ENCODE measurements at regions not wholly inside any gene's neighbourhood (a gene's known extent, or its start where the extent isn't known, plus 50 kb on each side); places are given as distances from the start of the nearest gene placed in this dataset.
"Not testable (repeated sequence)": the region's sequence is repeated elsewhere in the genome, so short reads cannot be mapped to it uniquely, and the experiment has no call there.

DNA sequence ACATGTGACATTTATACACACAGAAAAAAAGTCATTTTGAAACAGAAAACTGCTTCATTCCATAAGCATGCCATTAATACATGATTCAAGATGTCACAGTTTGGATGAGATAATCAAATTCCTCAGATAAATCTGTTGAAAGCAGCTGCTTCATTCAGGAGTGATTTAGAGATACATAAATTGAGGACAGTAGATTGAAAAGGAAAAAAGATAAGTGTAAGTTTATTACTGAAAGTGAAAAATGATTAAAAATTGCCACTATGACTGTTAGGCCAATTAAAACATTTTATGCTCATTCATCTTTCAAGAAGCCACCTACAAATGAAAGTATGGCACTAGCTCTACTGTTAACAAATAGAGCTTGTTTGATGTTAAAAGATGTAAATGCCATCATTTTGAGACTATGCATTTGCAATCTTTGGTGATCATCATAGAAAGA is 136.9 kb upstream of the CDK6 start:
- no peak for DNase-seq (ENCODE audit: low read depth)

DNA sequence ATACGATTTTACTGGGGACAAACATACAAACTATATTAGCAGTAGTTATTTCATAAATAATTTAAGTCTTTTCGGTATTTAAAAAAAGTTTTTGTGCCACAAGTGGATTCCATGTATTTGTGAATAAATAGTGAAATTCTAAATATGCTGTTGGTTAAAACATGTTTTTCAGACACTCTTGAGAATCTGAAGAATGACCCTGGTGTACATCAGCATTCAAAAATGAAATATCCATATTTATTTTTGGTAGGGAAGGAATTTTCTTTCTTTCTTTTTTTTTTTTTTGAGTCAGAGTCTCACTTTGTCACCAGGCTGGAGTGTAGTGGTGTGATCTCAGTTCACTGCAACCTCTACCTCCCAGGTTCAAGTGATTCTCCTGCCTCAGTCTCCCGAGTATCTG is 136.1 kb upstream of the CDK6 start:
- no peak for DNase-seq (ENCODE audit: low read depth)

DNA sequence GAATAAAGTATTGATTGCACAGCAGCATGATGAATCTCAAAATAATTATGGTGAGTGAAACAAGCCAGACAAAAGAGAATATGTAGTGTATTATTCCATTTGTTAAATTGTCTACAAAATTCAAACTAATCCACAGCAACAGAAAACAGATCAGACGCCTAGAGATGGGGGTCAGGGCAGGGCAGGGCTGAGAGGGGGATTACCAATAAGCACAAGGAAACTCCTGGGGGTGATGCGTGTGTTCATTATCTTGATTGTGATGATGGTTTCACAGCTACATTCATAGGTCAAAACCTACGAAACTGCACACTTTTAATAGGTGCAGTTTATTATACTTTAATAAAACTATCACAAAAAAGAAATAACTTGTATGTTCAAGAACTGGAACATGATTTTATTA is 132.7 kb upstream of the CDK6 start:
- no peak for DNase-seq (ENCODE audit: low read depth)

DNA sequence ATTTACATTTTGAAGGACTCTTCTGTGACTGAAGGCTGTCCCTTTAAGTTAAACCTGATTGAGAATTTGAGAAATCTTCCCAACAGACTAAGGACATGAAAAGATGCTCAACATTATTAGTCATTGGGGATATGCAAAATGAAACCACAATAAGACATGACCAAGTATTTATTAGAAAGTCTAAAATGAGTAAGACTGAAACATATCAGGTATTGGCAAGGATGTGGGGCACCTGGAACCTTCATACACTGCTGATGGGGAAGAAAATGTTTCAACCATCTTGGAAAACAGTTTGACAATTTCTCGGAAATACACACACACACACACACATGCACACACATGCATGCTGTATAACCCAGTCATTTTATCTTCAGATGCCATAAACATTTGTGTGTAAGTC is 132.1 kb upstream of the CDK6 start:
- DNase-seq (ENCODE audit: low read depth) = no peak

DNA sequence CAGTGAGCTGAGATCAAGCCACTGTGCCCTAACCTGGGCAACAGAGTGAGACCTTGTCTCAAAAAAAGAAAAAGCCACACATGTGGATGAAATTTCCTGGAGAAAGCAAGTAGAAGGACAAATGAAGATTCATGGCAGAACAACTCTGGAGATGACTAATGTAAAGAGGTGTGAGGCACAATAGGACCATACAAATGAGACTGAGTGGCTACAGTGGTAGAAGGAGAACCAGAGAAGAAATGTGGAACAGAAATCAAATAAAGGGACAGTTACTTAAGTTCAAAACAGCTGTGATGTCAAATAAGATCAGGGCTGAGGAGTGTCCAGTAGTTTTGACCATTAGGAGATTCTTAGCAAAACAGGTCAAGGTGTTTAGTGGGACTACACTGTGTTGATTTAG is 130.9 kb upstream of the CDK6 start:
- DNase-seq (ENCODE audit: low read depth) = no peak

DNA sequence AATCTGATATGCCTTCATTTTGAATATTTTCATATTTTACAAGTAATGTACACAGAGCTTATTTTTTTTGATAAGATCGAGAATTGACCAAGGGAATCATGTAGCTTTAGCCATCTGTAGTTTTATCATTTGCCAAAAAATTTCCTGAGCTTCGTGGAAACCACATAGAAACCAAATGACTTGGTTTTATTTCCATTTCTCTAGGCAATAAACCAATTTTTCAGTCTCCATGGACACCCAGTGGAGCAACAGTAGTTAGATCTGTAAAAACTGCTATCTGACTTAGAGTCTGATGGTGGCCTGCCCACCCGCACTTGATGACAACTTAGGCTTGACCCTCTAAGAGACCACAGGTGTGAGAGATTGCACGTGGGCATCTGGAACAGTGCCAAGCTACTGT is 127.8 kb upstream of the CDK6 start:
- DNase-seq (ENCODE audit: low read depth) = no peak

DNA sequence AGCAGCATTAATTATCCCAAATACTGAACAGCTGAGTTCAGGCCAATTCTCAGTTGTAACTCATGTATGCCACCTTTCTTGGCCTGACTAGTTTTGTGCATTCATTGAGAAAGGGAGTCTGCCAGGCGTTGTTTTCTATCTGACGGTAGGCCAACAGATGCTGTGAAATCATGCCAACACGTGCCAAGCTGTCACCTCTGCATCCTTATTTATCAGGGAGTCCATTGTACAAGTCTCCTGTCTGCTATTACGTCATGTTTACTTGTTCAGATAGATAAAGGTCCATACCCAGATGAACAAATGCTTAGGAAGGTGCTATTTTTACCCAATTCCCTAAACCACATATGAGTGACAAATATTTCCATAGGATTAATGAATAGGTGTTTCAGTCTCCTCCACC is 127.2 kb upstream of the CDK6 start:
- no peak for DNase-seq (ENCODE audit: low read depth)

DNA sequence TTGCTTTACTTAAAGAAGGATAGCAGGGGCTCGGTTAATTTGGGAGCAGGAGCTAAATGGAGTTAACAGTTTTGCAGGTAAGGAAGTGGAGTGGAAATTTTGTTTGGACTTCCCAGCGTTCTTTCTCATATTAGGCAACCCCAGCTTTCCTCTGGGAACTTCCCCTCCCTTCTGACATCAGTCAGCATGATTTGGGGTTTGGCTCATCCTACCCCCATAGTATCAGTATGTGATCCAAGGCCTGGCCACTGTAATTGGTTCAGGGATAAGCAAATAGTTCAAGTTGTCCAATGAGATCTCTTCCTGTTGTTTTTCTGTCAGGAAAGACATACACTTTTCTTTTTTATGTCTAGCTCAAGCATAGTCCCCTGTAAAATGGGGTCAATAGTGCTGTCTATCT is 125.6 kb upstream of the CDK6 start:
- DNase-seq (ENCODE audit: low read depth) = no peak

DNA sequence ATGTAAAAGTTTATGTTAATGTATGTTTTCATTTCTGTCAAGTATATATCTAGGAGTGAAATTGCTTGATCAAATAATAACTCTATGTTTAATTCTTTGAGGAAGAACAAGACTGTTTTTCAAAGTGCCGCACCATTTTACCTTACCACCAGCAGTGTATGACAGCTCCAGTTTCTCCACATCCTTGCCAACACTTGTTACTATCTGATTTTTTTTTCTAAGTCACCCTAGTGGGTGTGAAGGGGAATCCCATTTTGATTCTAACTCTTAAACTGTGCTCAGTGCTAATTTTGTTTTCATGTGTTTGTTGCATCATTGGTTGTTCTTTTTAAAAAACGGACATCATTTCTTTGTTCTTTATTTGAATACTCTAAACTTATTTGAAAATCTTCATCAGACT is 120.2 kb upstream of the CDK6 start:
- DNase-seq (ENCODE audit: low read depth) = no peak

DNA sequence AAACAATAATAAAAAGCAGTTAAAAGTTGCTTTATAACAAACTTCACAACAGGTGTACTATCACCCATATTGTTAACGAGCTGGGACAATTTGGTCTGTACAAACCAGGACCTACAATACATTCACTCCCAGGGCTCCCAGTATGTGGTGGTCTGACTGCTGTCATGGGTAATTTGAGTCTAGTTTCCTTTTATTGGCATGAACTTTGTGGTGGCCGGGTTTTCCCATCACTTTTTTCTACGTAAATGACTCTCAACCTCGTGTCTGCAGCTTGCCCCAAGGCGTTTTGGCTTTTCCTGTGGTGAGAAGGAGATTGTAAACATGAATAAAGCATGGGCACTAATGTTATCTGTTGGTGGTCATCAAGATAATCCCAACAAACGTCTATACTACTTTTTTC is 118.7 kb upstream of the CDK6 start:
- peak; percentile 77 for DNase-seq (ENCODE audit: low read depth)

DNA sequence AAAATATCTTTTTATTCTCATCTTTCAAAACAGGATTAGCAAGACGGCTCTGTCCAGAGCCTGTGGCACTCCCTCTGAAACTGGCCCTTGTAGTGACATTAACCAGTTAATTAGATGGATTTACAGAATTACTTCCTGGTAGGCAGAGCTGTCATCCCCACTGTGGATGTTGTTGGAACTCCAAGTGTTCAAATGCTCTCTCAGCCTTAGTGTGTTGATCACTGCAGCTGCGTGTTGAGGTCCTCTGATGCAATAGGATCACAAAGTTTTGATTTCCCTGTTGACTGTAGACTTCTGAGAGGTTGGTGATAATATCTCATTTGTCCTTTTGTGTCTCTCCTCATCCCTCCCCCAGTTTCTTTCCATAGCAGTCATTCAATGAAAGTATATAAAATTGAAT is 117.3 kb upstream of the CDK6 start:
- no peak for DNase-seq (ENCODE audit: low read depth)

DNA sequence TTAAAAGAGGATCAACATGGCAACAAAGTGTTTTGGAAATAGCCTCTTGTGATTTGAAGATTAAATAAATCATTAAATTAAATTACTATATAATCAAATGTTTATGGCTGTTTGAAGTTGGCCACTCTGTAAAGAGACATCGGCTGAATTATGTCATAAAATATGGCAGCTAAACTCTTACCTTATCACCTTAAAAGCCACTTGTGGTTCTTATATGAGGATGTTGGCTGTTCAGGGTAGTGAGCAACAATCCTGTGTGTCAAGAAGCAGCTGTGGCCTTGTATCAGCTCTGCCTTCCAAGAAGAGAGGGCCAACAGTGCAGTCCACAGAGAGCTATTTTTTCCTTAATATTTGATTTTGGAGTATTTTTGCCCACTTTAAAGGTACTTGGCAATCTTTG is 113.4 kb upstream of the CDK6 start:
- DNase-seq (ENCODE audit: low read depth) = no peak

DNA sequence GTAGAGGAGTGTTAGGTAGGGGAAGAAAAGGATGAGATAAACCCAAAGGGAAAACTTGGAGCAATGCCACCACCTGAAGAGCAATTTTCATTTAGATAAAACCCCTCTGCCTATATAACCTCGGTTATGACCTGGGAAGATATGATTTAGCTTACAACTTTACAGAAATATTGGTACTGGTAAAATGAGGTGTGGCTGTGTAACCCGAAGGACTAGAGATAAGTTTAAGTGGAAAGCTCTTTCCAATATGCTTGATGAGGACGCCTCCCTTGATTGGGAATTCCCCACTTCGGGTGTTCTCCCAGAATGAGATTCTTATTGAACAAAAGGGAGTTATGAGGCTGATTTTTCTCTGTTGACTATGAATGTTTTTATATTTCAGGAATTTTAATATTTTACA is 109.5 kb upstream of the CDK6 start:
- no peak for DNase-seq (ENCODE audit: low read depth)

DNA sequence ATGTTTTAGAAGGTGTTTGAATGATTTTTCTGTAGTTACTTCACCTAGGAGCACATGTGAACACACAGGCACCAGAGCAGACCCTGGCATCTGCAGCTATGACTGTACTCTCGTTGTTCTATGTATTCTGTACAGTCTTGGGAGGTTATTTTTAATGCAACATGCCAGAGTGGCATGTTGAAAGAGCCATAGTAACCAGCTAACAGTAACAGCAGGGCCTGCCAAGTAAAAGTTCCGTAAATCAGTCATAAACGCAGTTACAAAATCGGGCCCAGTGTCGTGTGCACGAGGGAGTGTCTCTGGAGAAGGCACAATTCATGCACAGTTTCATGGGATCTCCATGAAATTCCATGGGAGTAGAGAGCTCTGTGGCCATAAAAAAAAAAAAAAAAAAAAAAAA is 108.3 kb upstream of the CDK6 start:
- no peak for DNase-seq (ENCODE audit: low read depth)

DNA sequence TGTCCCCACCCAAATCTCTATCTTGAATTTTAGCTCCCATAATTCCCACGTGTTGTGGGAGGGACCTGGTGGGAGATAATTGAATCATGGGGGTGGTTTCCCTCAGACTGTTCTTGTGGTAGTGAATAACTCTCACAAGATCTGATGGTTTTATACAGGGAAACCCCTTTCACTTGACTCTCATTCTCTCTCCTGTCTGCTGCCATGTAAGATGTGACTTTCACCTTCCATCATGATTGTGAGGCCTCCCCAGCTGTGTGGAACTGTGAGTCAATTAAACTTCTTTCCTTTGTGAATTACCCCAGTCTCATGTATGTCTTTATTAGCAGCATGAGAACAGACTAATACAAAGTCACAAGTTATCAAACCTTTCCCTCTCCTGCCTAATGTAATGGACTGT is 106.3 kb upstream of the CDK6 start:
- not testable (repeated sequence) for DNase-seq (ENCODE audit: low read depth)

DNA sequence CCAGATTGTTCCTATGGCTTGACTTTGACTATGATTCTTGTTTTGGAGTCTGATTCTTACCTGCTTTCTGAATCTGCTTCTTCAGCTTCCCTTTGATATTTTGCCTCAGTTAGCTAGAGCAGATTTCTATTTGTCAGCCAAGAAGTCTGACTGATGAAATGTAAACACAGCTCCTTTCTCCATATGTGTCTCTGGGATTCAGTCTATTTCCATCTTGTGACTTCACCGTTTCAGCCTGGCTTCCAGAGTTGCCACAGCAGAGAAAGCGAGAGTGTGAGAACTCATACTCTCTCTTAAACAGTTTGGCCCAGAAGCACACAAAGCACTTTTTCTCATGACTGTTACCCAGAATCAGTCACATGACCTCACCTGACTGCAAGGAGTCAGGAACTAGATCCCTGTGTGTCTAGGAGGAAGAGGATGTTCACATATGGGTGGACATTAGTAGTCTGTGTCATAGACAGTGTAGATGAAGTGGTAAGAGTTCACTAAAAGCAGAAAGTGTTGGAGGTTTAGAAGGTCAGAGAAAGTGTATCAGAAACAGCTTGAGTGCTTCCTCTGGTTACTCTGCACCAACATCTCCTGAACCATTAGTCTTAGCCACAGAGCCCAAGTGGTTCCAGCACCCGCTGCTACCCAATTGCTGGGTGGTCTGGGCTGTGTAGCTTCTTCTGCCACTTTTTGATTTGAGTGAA is 103.4 kb upstream of the CDK6 start:
- DNase-seq (ENCODE audit: low read depth) = no peak

DNA sequence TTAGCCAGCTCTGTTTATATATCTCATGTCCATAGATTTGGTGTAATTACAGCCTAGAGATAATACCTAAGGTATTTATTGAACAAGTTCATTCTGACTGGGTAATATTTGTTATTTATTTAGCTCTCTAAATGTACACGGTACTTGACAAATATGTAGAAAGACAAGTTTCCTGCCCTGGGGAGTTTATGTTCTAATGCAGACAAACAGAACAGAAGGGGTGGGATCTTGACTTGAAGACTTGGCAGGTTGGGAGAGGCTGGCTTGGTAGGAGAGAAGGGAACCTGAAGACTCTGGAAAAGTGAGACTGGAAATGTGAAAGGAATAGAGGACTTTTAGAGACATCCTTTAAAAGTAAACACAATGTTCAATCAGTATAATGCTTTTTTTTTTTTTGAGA is 97.7 kb upstream of the CDK6 start:
- no peak for DNase-seq (ENCODE audit: low read depth)

DNA sequence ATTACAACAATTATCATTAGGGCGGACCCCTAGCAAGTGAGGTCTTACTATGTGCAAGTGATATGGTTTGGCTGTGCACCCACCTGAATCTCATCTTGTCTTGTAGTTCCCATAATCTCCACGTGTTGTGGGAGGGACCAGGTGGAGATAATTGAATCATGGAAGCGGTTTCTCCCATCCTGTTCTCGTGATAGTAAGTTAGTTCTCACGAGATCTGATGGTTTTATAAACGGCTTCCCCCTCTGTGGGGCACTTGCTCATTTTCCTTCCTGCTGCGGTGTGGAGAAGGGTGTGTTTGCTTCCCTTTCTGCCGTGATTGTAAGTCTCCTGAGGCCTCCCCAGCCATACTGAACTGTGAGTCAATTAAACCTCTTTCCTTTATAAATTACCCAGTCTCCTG is 96.1 kb upstream of the CDK6 start:
- DNase-seq (ENCODE audit: low read depth) = no peak

DNA sequence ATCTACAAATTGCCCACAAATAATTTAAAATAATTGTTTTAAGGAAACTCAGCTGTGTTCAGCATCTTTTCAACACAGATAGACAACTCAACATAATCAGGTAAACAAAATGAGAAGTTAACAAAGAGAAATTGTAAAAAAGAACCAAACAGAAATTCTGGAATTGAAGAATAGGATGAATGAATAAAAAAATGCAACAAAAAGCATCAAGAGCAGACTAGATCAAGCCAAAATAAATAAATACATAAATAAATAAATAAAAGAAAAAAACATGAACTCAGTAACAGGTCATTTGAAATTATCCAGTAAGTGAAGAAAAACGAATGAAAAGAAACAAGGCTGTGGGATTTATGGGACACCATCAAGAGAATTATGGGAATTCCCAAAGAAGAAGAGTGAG is 94.0 kb upstream of the CDK6 start:
- DNase-seq (ENCODE audit: low read depth) = no peak

DNA sequence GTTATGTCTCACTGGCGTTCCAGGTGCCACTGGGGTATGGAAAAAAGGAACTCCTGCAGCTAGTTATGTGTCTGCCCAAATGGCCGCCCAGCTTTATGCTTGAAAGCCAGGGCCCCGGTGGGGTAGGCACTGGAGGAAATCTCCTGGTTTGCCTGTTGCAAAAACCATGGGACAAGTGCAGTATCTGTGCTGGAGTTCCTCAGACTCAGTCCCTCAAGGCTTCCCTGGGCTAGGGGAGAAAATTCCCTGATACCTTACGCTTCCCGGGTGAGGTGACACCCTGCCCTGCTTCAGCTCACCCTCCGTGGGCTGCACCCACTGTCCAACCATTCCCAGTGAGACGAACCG is 90.3 kb upstream of the CDK6 start:
- no peak for DNase-seq (ENCODE audit: low read depth)

DNA sequence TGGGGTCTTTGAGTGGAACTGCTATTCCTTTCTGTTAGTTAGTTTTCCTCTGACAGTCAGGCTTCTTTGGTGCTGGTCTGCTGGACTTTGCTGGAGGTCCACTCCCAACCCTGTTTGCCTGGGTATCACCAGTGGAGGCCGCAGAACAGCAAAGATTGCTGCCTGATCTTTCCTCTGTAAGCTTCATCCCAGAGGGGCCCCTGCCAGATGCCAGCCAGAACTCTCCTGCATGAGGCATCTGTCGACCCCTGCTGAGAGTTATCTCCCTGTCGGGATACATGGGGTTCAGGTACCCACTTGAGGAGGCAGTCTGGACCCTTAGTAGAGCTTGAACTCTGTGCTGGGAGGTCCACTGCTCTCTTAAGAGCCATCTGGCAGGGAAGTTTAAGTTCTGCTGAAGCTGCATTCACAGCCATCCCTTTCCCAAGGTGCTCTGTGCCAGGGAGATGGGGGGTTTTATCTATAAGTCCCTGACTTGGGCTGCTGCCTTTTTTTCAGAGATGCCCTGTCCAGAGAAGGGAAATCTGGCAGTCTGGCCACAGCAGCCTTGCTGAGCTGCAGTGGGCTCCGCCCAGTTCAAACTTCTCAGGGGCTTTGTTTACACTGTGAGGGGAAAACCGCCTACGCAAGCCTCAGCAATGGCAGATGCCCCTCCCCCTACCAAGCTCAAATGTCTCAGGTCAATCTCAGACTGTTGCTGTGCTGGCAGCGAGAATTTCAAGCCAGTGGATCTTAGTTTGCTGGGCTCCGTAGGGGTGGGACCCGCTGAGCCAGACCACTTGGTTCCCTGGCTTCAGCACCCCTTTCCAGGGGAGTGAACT is 89.7 kb upstream of the CDK6 start:
- peak; percentile 17 for DNase-seq (ENCODE audit: low read depth)

DNA sequence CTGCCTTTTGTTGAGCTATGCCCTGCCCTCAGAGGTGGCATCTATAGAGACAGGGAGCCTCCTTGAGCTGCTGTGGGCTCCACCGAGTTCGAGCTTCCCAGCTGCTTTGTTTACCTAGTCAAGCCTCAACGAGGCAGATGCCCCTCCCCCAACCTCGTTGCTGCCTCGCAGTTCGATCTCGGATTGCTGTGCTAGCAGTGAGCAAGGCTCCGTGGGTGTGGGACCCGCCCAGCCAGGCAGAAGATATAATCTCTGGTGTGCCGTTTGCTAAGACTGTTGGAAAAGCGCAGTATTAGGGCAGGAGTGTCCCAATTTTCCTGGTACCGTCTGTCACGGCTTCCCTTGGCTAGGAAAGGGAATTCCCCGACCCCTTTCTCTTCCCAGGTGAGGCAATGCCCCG is 88.4 kb upstream of the CDK6 start:
- DNase-seq (ENCODE audit: low read depth) = no peak

DNA sequence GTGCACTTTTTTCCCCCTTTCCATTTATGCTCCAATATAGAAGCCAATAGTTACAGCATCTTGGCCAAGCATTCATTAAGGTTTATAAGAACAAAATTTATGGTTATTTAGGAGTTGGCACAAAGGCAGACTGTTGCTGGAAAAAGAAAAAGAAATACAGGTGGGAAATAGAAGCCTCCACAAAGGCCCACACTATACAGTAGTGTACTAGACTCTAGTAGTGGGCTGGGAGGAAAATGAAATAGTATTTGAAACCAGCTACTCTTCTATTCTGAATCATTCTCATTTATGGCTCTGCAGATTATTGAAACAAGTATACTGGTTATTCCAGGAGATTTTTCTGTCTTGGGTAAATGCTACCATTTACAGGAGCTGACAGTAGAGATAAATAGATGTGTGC is 80.9 kb upstream of the CDK6 start:
- DNase-seq (ENCODE audit: low read depth) = no peak

DNA sequence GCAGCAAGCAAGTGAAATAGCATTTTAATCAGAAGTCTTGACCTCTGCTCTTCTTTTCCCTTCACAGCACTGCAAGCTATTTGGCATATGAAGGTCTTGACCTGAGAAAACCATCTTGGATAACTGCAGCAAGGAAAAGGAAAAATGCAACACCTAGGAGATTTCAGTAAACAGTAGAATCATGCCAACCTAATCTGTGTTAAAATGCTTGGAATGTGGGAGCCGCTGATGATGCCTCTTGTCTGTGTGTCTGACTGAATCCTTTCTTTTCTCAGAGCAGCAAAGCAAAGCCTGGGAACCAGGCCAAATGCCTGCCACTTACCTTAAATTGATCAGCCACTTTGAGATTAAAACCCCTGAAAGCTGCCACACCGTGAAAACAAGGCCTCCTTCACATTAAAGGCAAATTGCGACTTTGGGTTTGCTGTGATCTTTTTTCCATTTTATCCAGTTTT is 80.4 kb upstream of the CDK6 start:
- peak; percentile 81 for DNase-seq (ENCODE audit: low read depth)
